GM21360 (cell line): ENCODE measurements at regions not wholly inside any gene's neighbourhood (a gene's known extent, or its start where the extent isn't known, plus 50 kb on each side); places are given as distances from the start of the nearest gene placed in this dataset.
"Not testable (repeated sequence)": the region's sequence is repeated elsewhere in the genome, so short reads cannot be mapped to it uniquely, and the experiment has no call there.

ENCODE experiments used
- ATAC-seq: cut with Tn5 transposase; IDR thresholded peaks from one replicate; pipeline ENCODE4 v1.9.1; 2021; ENCODE audit warnings: mild to moderate bottlenecking, moderate library complexity; ENCODE audit not compliant: unreplicated experiment

DNA sequence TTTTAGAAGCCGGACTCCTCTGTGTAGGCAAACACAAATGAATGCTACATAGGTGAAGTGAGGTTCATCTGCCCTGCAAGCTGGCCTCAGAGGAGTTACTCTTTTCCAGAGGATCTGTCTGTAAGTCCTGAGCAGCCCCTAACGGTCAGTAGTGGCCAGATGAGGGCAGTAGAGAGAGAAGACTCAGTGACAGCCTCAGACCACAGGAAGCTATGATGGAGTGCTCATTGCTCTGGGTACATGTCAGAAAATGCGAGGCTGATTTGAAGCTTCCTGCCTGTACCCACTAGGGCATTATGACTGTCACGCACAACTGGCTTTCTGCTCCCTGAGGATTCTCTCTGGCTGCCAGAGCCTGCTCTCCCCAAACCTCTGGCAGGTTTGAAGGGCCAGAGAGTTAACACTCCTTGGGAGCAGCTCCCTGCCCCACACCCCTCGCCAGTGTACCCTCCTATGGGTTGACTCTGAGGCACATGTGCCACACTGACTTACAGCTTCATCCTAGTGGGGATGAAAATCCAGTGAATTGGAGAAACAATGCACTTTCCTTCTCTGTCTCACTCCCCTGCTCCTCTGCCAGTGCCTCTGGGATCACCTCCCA lies 141.5 kb downstream of the GABRG2 start:
- ATAC-seq: peak; percentile 97

DNA sequence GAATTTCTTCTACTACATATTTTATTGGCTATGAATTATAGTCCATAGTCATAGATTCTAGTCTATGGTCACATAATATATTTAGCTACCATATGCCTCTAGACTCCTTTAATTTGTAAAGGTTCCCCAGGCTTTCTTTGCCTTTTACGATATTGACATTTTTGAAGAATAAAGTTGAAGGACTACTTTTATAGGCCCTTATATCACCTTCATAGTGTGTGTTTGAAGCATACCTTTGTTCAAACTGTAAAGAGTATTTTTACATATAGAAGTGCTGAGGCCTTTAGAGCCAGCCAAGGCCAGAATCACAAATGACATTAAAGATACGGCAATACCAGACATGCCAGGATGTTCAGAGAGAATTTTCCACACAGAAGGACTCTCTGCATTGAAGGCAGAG lies 147.0 kb downstream of the GABRG2 start:
- no peak for ATAC-seq

DNA sequence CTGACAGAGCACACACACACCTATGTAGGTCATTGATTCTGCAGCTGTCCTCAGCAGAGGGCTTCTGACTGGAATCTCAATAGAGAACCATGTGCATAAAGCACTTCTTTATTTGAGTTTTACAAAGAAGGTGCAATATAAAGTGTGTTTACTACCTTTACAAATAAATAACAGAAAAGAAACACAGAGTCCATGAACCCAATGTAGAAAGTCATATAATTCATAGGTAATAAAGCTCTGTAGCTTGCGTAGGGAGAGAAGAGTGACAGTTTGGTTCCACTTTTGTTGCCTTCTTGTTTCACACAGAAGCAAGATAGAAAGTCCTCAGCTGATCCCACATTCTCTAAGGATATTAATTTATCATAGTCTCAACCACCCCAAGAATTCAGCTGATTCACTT lies 149.5 kb downstream of the GABRG2 start:
- ATAC-seq: no peak

DNA sequence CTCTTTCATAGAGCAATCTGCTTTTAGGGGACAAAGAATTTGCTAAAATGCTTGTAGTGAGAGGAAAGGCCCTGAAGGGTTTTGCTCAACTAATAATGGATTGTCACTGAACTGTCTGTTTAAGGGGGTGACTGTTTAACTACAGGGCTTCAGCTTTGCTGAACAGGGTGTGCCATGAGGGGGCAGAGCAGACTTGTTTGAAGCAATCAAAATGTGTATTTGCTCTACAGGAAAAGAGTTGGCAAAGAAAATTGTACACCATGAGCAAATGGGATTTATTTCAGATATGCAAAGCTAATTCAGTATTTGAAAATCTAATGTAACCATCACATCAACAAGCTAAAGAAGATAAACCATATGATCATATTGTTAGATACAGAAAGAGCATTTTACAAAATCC lies 154.3 kb downstream of the GABRG2 start:
- ATAC-seq: no peak

DNA sequence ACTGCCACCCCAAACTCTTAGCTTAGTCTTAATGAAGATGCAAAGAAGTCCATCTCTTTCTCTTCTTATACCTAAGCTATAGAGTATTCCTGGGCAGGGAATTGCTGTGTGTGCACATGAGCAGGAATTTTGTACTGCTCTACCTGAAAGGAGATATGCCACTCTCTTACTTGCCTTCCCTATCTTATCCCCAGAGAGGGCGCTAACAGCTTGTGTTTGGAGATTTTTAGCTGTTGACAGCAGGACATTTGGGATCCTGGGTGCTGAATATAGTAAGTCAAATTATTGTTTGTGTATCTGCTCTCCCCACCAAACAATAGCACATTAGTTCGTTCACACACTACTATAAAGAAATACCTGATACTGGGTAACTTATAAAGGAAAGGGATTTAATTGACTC lies 159.5 kb downstream of the GABRG2 start:
- ATAC-seq: no peak

DNA sequence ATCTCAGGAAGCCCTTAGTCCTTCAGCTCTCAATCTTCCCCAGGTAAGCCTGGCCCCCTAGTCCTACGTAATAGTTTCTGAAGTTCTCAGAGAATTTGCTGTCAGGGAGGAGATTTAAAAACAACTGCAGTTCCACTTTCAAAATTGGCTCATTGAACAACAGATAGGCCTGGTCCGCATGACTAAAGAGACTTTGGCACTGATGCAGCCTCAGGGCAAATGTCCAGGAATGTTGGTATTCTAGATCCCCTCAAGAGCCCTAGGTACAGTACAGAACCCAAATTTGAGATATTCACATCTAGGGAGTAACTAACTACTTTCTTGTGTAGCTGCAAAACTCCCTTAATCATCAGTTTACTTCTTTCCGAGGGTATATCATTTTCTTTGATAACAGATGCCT lies 162.8 kb downstream of the GABRG2 start:
- no peak for ATAC-seq

DNA sequence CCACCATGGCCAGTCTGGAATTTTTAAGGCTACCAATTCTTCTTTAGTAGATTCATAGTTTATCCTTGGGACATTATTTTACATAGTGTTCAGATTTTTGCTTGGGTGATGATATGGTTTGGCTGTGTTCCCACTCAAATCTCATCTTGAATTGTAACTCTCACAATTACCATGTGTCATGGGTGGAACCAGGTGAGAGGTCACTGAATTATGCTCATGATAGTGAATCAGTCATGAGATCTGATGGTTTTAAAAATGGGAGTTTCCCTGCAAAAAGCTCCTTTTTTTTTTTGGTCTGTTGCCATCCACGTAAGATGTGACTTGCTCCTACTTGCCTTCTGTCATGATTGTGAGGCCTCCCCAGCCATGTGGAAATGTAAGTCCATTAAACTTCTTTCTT lies 163.9 kb downstream of the GABRG2 start:
- ATAC-seq: no peak

DNA sequence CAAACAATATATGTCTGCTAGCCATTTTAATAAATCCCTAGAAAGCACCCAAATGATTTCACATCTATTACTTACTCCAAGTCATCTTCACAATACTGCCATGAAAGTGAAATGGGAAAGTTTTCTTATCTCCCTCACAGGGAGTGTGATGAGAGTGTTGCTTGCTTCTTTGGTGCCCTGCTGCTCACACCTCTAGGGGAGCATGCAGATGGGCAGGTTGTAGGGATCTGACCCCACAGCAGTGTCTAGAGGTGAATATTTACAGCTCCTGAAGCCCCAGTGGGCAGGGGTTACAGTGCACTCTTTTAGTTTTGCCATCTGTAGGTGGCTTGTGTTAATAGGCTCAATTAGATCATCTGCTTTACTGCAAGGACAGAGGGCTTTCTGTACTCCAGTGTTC lies 173.2 kb downstream of the GABRG2 start:
- ATAC-seq: no peak

DNA sequence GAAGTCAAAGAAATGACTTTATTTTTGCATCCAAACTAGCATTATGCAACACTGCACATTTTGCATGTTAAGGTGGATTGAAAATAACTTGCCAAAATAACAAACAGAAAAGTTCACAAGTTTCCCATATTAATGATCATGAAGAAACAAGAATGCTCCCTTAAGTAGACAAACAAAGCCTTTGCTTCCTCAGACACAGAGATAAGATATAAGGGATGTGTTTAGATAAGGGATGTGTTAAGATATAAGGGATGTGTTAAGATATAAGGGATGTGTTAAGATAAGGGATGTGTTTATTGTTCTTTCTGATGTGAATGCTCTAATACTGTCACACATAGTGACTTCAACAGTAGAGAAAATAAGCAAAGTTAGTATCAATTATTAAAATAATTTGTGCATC lies 174.8 kb downstream of the GABRG2 start:
- no peak for ATAC-seq

DNA sequence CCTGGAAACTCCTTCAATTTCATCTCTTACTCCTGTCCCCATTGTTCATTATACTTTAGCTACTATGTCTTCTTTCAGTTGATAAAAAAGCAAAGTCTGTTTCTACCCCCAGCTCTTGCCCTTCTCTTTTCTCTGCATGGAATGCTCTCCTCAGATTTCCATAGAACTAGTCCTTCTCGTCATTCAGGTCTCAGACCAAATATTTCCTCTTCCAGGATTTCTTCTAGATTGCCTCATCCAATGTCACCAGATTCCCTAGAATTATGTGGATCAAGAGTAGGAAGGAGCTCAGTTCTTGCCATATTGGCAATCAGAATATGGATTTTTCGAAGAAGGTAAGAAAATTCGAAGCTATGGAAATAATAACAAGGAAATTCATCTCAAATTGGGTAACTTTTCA lies 176.1 kb downstream of the GABRG2 start:
- ATAC-seq: no peak

DNA sequence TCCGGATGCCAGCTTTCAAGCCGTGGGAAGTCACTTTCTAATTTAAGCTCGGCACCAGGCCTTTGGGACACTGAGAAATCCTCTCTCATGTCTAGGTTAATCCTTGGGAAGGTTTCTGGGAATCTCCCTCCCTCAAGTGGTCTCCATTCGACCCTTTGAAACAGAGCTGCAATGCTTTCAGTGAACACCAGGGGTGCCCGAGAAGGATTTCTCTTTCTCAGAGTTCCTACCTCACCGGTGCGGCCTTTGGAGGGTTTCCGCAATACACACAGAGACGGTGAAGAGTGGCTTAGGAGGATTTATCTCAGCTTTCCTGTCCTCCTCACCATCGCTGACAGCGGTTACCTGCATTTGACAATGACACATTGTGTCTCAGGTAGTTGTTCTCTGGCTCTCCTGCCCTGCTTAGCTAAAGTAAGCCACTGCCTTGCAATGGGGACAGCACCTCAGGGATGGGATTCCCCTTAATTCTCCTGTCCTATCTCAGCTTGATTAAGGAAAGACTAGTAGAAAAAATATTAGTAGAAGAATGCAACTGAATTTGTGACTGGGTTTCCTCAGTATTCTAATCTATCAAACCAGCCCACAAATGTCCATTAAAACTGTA lies 180.6 kb downstream of the GABRG2 start:
- peak; percentile 67 for ATAC-seq

DNA sequence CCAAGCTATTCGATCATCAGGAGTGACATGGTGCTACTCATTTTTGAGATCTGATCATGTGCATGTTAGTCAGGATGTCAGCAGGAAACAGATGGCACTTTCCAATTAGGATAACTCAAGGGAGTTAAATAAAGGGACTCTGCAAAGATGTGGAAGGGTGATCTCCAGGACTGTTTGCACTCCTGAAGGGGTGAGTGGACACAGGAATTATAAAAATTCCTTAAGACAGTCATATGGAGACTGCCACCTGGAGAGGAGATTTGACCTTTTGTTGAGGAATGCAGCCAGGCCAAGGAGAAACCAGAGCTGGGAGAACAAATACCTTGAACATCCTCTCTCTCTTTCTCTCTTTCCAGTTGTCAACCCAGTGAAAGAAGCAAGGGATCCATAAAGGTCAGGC lies 189.1 kb downstream of the GABRG2 start:
- ATAC-seq: no peak

DNA sequence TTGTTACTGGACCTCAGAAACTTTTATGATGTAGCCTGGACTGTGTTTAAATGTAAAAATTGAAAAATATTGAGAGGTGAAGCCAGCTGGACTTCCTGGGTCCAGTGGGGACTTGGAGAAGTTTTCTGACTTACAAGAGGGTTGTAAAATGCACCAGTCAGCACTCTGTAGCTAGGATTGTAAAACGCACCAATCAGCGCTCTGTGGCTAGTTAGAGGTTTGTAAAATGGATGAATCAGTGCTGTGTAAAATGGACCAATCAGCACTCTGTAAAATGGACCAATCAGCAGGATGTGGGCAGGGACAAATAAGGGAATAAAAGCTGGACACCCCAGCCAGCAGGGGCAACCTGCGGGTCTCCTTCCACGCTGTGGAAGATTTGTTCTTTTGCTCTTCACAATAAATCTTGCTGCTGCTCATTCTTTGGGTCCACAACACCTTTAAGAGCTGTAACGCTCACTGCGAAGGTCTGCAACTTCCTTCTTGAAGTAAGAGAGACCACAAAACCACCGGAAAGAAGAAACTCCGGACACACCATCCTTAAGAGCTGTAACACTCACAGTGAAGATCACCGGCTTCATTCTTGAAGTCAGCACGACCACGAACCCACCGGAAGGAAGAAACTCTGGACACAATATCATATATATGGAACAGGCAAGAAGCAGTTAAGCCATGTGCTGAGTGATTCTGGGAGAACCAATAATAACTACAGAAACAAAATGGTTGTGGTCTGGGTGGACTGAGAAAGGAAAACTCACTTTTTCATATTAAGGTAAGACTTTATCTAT lies 201.3 kb downstream of the GABRG2 start:
- ATAC-seq: no peak

DNA sequence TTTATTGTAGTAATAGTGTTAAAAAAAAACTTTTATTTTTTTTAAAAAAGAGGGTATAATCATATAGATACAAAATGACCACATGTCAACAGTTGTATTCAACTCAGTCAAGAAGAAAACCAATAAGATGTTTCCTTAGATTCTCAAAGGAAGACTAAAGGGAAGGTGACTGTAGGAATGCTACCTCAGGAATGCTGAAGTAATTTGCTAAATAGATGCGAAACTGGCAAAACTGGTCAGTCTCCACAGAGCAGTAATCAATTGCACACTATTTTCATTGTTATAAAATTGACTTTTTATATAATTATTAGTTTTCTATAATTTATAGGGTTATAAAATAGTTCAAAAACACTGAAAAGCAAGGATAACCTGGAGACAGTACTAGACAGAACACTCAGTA lies 204.8 kb downstream of the GABRG2 start:
- no peak for ATAC-seq

DNA sequence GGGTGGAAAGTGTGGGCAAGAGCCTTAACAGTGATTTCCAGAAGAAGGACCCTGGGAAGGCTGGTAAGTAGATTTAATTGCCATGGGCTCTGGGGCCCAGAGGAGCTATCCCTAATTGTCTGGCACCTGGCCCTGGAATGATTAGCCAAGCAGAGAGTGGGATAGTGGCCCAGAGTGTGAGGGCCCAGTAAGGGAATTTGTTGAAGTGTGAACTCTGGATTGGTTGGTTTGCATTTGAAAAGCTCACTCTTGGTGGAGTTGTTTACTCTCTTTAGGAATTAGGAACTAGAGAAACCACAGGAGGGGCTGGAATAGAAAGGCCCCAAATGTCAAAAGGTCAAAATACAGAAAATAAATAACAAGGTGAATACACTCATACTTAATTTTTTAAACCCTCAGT lies 207.1 kb downstream of the GABRG2 start:
- no peak for ATAC-seq

DNA sequence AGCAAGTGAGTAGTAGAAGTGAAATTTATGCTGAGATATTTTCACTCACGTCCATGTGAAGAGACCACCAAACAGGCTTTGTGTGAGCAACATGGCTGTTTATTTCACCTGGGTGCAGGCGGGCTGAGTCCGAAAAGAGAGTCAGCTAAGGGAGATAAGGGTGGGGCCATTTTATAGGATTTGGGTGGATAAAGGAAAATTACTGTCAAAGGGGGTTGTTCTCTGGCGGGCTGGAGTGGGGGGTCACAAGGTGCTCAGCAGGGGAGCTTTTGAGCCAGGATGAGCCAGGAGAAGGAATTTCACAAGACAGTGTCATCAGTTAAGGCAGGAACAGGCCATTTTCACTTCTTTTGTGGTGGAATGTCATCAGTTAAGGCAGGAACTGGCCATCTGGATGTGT lies 207.8 kb downstream of the GABRG2 start:
- ATAC-seq: not testable (repeated sequence)

DNA sequence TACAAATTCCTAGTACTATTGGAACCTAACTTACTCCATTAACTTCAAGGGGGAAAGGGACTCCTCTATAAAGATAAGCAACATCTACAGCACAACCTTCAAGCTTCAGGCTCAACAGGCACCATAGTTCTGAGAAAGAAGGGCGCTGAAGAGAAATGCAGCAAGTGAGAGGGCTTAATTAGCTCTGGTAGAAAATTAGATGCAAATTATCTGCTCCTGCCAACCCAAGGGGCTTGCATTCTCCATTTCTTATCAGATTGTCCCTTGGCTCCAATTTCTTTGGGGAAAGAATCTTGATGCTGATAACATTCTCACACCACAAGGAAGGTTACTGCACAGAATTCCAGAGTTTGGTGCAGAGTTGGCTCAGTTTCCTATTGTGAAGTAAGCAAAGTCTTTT lies 214.6 kb downstream of the GABRG2 start:
- ATAC-seq: no peak

DNA sequence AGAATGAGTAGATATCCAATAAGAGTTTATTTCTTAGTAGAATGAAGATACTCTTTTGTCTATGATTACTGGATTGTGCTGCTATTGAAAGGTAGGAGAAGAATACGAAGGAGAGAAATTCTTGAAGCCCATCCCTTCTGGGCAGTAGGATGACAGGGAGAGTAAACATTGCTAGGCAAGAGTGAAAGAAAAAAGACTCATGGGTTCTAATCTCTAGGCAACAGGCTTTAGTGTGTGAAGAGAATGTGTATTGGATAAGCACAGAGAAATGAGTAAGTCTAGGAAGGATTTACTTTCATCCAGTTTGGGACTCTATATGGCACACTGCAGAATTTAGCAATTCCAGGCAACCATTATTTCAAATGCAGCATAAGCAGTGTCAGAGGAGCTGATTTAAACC lies 216.0 kb downstream of the GABRG2 start:
- ATAC-seq: no peak

DNA sequence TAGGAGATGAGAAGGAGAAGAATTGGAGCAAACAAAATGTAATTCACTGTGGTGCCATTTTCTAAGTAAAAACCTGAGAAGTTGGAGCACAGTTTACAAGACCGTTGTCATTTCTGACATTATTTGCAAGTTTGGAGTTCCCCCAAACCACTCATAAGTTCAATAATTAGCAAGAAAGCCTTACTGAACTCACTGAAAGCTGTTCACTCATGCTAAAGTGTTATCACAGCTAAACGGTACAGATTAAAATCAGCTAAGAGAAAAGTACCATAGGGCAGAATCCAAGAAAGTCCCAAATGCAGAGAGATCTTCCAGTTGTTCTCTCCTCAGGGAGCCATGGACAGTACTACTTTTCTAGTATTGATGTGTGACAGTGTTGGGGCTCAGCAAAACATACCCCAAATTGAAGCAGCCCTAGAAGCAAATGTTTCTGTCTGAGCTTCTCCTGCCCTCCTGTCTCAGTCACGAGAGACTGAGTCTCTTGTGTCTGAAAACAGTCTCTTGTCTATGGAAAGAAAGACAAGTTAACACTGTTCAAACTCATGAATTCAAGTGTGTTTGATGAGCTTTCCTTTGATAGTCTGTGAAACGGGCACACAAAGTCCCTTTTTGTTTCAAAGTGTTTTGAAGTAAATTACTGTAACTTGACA lies 221.2 kb downstream of the GABRG2 start:
- no peak for ATAC-seq

DNA sequence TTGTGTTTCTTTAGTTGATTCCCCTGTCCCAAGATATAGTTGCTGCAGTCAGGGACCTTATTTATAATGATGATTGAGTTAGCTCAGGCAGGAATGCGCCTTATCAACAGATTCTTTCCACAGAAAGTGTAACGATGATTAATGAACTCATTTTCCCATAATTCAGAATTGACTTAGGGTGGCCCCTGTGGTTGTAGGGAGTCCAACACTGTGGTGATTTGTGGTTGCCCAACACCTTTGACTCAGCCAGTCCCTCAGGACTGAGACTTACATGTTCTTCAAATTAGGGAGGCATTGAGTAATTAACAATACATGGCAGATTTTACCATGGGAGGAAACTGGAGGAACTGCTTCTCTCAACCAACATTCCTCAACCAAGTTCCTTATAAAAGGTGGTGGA lies 221.9 kb downstream of the GABRG2 start:
- no peak for ATAC-seq

DNA sequence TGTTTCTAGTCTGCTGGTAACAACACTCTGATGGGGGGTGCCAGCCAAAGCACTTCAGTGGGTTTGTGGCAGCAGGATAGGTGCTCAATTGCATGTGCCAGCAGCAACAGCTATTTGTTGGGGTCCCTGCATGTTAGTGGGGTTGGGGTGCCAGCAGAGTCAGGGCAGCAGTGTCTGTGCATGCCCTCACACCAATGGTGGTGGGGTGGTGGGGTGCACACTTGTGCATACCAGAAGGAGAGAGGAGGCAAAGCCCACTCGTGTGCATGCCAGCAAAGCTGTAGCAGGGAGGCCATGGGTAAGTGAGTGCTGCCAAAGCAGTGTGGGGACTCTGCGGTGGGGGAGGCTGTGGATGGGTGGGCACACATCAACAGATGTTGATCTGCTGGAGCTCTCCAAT lies 232.2 kb downstream of the GABRG2 start:
- ATAC-seq: no peak

DNA sequence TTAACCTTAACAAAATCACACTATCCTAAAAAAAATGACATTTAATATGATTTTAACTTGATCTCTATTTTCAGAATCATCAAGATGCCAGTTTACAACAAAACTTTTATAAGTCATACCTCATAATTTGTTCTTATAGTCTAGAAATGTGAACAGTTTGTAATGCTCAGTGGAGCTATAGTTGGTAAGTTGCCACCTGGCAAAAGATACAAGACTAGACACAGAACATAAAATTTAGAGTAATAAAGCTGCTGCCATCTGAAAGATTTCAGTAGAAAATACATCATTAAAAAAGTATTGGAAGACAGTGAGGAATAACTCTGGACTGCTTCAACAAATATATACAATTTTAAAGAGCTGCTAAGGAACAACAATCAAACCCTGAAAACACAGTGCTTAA lies 233.8 kb downstream of the GABRG2 start:
- ATAC-seq: no peak
